GM23338 (cell line): ENCODE measurements at regions not wholly inside any gene's neighbourhood (a gene's known extent, or its start where the extent isn't known, plus 50 kb on each side); places are given as distances from the start of the nearest gene placed in this dataset.

Experiments
- ATAC-seq: fragments of 200-7000 bp; cut with Tn5 transposase; 3 replicates; pipeline ENCODE4 v1.9.1; 2020
- DNase-seq: peaks from one replicate; pipeline ENCODE4 v3.0.0-alpha.2; 2015; ENCODE audit warnings: low spot score
- H2AFZ ChIP-seq: fragments of 200-600 bp; sonication (generic); 2 replicates; pipeline ENCODE4 v1.8.0; 2016; ENCODE audit warnings: antibody characterized with exemption, mild to moderate bottlenecking, moderate library complexity
- H3F3A ChIP-seq: fragments of 200-600 bp; sonication (generic); replicated peaks from 2 replicates; pipeline ENCODE4 v1.8.0; 2017; ENCODE audit warnings: antibody characterized with exemption, mixed run types, low read depth
- H3K27ac ChIP-seq: fragments of 200-600 bp; sonication (generic); 2 replicates; pipeline ENCODE4 v1.6.1; 2016; ENCODE audit warnings: low read depth
- H3K27me3 ChIP-seq: fragments of 200-600 bp; sonication (generic); 2 replicates; pipeline ENCODE4 v1.8.0; 2016; ENCODE audit warnings: mild to moderate bottlenecking, mixed run types, moderate library complexity; ENCODE audit not compliant: insufficient read depth
- H3K36me3 ChIP-seq: fragments of 200-600 bp; sonication (generic); 2 replicates; pipeline ENCODE4 v1.8.0; 2016; ENCODE audit warnings: mild to moderate bottlenecking; ENCODE audit not compliant: insufficient read depth
- H3K4me1 ChIP-seq: fragments of 200-600 bp; sonication (generic); 2 replicates; pipeline ENCODE4 v1.8.0; 2016; ENCODE audit warnings: mild to moderate bottlenecking, moderate library complexity; ENCODE audit not compliant: insufficient read depth
- H3K4me2 ChIP-seq: fragments of 200-600 bp; sonication (generic); 2 replicates; pipeline ENCODE4 v1.7.1; 2017; ENCODE audit warnings: mixed run types
- H3K4me3 ChIP-seq: fragments of 200-600 bp; sonication (generic); 2 replicates; pipeline ENCODE4 v1.6.1; 2016; ENCODE audit warnings: mixed run types
- H3K79me2 ChIP-seq: fragments of 200-600 bp; sonication (generic); replicated peaks from 2 replicates; pipeline ENCODE4 v1.8.0; 2017; ENCODE audit warnings: mild to moderate bottlenecking; ENCODE audit not compliant: insufficient read depth
- H3K9me2 ChIP-seq: fragments of 200-600 bp; sonication (generic); 2 replicates; pipeline ENCODE4 v1.8.0; 2017; ENCODE audit not compliant: insufficient read depth
- H4K20me1 ChIP-seq: fragments of 200-600 bp; sonication (generic); replicated peaks from 2 replicates; pipeline ENCODE4 v1.8.0; 2017; ENCODE audit warnings: mild to moderate bottlenecking; ENCODE audit not compliant: insufficient read depth
- H3K27ac Mint-ChIP-seq: 2 replicates; pipeline ENCODE4 v1.8.0; 2020; ENCODE audit warnings: inconsistent platforms, mild to moderate bottlenecking, moderate library complexity, mixed read lengths
- H3K27me3 Mint-ChIP-seq: 3 replicates; pipeline ENCODE4 v1.8.0; 2022; ENCODE audit warnings: low read depth, mild to moderate bottlenecking, moderate library complexity, mixed read lengths, inconsistent platforms; ENCODE audit not compliant: insufficient read depth, poor library complexity
- H3K36me3 Mint-ChIP-seq: 3 replicates; pipeline ENCODE4 v1.8.0; 2021; ENCODE audit warnings: low read depth, mild to moderate bottlenecking, inconsistent platforms, moderate library complexity, mixed read lengths
- H3K4me1 Mint-ChIP-seq: 3 replicates; pipeline ENCODE4 v1.8.0; 2020; ENCODE audit warnings: mild to moderate bottlenecking, inconsistent platforms, mixed read lengths
- H3K4me3 Mint-ChIP-seq: 3 replicates; pipeline ENCODE4 v1.8.0; 2021; ENCODE audit warnings: moderate library complexity, mild to moderate bottlenecking, inconsistent platforms, mixed read lengths
- H3K9me3 Mint-ChIP-seq: 3 replicates; pipeline ENCODE4 v1.8.0; 2020; ENCODE audit warnings: moderate library complexity, mild to moderate bottlenecking, inconsistent platforms, mixed read lengths
- CREB1 ChIP-seq: fragments of 250-450 bp; sonication (Bioruptor Pico); IDR thresholded peaks from 2 replicates; pipeline ENCODE4 v1.5.0; 2020; ENCODE audit warnings: low read depth, mild to moderate bottlenecking, moderate library complexity
- CTCF ChIP-seq, 2 experiments: fragments of 200-600 bp in 1 of 2; sonication (generic) in 1 of 2; conservative IDR thresholded peaks; 2 replicates each; pipeline versions ENCODE4 v1.5.1 to v1.6.1; 2016 to 2017; ENCODE audit warnings: antibody characterized with exemption in 2 of 2, low read depth in 2 of 2, mild to moderate bottlenecking in 2 of 2, moderate library complexity in 1 of 2
- EZH2 ChIP-seq: fragments of 200-600 bp; sonication (generic); IDR thresholded peaks from one replicate; pipeline ENCODE4 v1.8.0; 2017; ENCODE audit warnings: antibody characterized with exemption, mild to moderate bottlenecking, low read depth; ENCODE audit not compliant: unreplicated experiment
- EZH2phosphoT487 ChIP-seq: fragments of 200-600 bp; sonication (generic); IDR thresholded peaks from one replicate; pipeline ENCODE4 v1.8.1; 2018; ENCODE audit warnings: antibody characterized with exemption; ENCODE audit not compliant: unreplicated experiment
- JUNB ChIP-seq: IDR thresholded peaks from one replicate; pipeline ENCODE4 v1.6.1; 2016; ENCODE audit warnings: antibody characterized with exemption; ENCODE audit not compliant: unreplicated experiment
- NANOG ChIP-seq: IDR thresholded peaks from 2 replicates; pipeline ENCODE4 v1.6.1; 2016; ENCODE audit warnings: antibody characterized with exemption, borderline replicate concordance
- POLR2AphosphoS5 ChIP-seq: IDR thresholded peaks from 2 replicates; pipeline ENCODE4 v1.6.1; 2016; ENCODE audit warnings: antibody characterized with exemption, low read depth
- STAT1 ChIP-seq: IDR thresholded peaks from one replicate; pipeline ENCODE4 v1.6.1; 2016; ENCODE audit warnings: antibody characterized with exemption; ENCODE audit not compliant: unreplicated experiment
- ZNF114 ChIP-seq: fragments of 250-450 bp; sonication (Bioruptor Pico); IDR thresholded peaks from 2 replicates; pipeline ENCODE4 v1.5.0; 2020; ENCODE audit warnings: mild to moderate bottlenecking, moderate library complexity
- ZNF462 ChIP-seq: fragments of 250-450 bp; sonication (Bioruptor Pico); IDR thresholded peaks from 2 replicates; pipeline ENCODE4 v1.5.0; 2020; ENCODE audit warnings: mild to moderate bottlenecking, moderate library complexity
- TF ChIP-seq, protein P1 (sequence below): IDR thresholded peaks from one replicate; pipeline ENCODE4 v1.6.1; 2018; ENCODE audit warnings: antibody characterized with exemption; ENCODE audit not compliant: unreplicated experiment

GRCh38 chr2:198874472-198874858, 583.3 kb downstream of the SATB2 start:
- no peaks in the 10 kb centered on the region for H3K4me1 Mint-ChIP-seq
- no peaks in the 10 kb centered on the region for H3K27me3 Mint-ChIP-seq
- Histone ChIP-seq H3K4me1 (no peaks in the 10 kb centered on the region), H3K36me3 (no peaks in the 10 kb centered on the region), H3F3A (no peaks in the 10 kb centered on the region), H2AFZ (no peak overlapping the region), H3K9me2 (peaks cover 3% of the 10 kb centered on the region), H4K20me1 (no peaks in the 10 kb centered on the region), H3K4me3 (no peak overlapping the region), H3K27me3 (no peaks in the 10 kb centered on the region), H3K27ac (no peak overlapping the region), H3K4me2 (no peak overlapping the region), H3K79me2 (no peaks in the 10 kb centered on the region)
- no peak overlapping the region for H3K4me3 Mint-ChIP-seq
- H3K27ac Mint-ChIP-seq, result no peak overlapping the region
- DNase-seq (no peak), ATAC-seq (no peak)
- H3K36me3 Mint-ChIP-seq, result no peaks in the 10 kb centered on the region
- peaks cover 3% of the 10 kb centered on the region; the same call in 2 of the 3 replicates for H3K9me3 Mint-ChIP-seq
- TF ChIP-seq ZNF114 (no peak), ZNF462 (CRISPR knock-in tag) (no peak), EZH2 (no peak), JUNB (no peak), CREB1 (CRISPR knock-in tag) (no peak), POLR2AphosphoS5 (no peak), EZH2phosphoT487 (no peak), STAT1 (no peak), CTCF (conservative IDR thresholded peaks at IDR 0.05; ENCODE audit: low read depth in 2 of 2) (no peak), NANOG (no peak)
- TF ChIP-seq, protein P1, sequence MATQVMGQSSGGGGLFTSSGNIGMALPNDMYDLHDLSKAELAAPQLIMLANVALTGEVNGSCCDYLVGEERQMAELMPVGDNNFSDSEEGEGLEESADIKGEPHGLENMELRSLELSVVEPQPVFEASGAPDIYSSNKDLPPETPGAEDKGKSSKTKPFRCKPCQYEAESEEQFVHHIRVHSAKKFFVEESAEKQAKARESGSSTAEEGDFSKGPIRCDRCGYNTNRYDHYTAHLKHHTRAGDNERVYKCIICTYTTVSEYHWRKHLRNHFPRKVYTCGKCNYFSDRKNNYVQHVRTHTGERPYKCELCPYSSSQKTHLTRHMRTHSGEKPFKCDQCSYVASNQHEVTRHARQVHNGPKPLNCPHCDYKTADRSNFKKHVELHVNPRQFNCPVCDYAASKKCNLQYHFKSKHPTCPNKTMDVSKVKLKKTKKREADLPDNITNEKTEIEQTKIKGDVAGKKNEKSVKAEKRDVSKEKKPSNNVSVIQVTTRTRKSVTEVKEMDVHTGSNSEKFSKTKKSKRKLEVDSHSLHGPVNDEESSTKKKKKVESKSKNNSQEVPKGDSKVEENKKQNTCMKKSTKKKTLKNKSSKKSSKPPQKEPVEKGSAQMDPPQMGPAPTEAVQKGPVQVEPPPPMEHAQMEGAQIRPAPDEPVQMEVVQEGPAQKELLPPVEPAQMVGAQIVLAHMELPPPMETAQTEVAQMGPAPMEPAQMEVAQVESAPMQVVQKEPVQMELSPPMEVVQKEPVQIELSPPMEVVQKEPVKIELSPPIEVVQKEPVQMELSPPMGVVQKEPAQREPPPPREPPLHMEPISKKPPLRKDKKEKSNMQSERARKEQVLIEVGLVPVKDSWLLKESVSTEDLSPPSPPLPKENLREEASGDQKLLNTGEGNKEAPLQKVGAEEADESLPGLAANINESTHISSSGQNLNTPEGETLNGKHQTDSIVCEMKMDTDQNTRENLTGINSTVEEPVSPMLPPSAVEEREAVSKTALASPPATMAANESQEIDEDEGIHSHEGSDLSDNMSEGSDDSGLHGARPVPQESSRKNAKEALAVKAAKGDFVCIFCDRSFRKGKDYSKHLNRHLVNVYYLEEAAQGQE, result no peak
